Left ventricle myocardium superior (tissue), 1 donor: ENCODE measurements at regions not wholly inside any gene's neighbourhood (a gene's known extent, or its start where the extent isn't known, plus 50 kb on each side); places are given as distances from the start of the nearest gene placed in this dataset.
A peak's percentile ranks its signal among the peaks of the same experiment; 100 is the strongest.
"Not testable (repeated sequence)": the region's sequence is repeated elsewhere in the genome, so short reads cannot be mapped to it uniquely, and the experiment has no call there.

ENCODE experiments used
- ATAC-seq: fragments of 200-7000 bp; cut with Tn5 transposase; one replicate; pipeline ENCODE4 v1.9.1; 2020; ENCODE audit warnings: mild to moderate bottlenecking, moderate library complexity
- DNase-seq: peaks from one replicate; pipeline ENCODE4 v3.0.0-alpha.2; 2020
- intact Hi-C: fragments of 100-400 bp; cut with micrococcal nuclease; formaldehyde crosslinking; loops from one replicate; pipeline ENCODE4 v1.11.0; 2022
- donor health status: DM: no; HTN: yes; CAD: no; lungs with severe emphysema.

GRCh38 chr2:195575016-195575415 lies 82.0 kb upstream of the SLC39A10 start:
- no peak for DNase-seq
- intact Hi-C loops: loop anchor here (5.0 kb wide), 1 partner anchor 87 kb away; no protein-coding TSS in a partner anchor
- ATAC-seq: no peak

- no peak for ATAC-seq
- DNase-seq: no peak
- intact Hi-C loops: no loop called here
Observed at GRCh38 chr2:195574312-195574711, 82.7 kb upstream of the SLC39A10 start.

- DNase-seq: no peak
- ATAC-seq: no peak
- intact Hi-C loops: no loop called here
Observed at GRCh38 chr2:195572895-195573683, 83.9 kb upstream of the SLC39A10 start.

- DNase-seq (no peak), ATAC-seq (no peak)
- intact Hi-C loops: no loop called here
Observed at GRCh38 chr2:195570329-195570728, 86.7 kb upstream of the SLC39A10 start.

- intact Hi-C loops: no loop called here
- DNase-seq (no peak), ATAC-seq (no peak)
Observed at GRCh38 chr2:195569255-195569654, 87.8 kb upstream of the SLC39A10 start.

- DNase-seq, ATAC-seq, intact Hi-C loops: not testable (repeated sequence)
Observed at GRCh38 chr2:195564625-195565135, 92.3 kb upstream of the SLC39A10 start.

- DNase-seq (no peak), ATAC-seq (no peak)
- intact Hi-C loops: no loop called here
Observed at GRCh38 chr2:195563857-195564512, 93.0 kb upstream of the SLC39A10 start.

- no peak for DNase-seq
- intact Hi-C loops: no loop called here
- no peak for ATAC-seq
Observed at GRCh38 chr2:195562570-195563566, 94.2 kb upstream of the SLC39A10 start.

- DNase-seq: no peak
- ATAC-seq: no peak
- intact Hi-C loops: no loop called here
Observed at GRCh38 chr2:195561116-195561921, 95.7 kb upstream of the SLC39A10 start.

- ATAC-seq: no peak
- intact Hi-C loops: no loop called here
- no peak for DNase-seq
Observed at GRCh38 chr2:195560209-195560895, 96.7 kb upstream of the SLC39A10 start.

GRCh38 chr2:195559431-195559914 lies 97.6 kb upstream of the SLC39A10 start:
- ATAC-seq (peak; percentile 43), DNase-seq (no peak)
- intact Hi-C loops: no loop called here

GRCh38 chr2:195555971-195556370 lies 101.1 kb upstream of the SLC39A10 start:
- DNase-seq: no peak
- ATAC-seq: no peak
- intact Hi-C loops: no loop called here

GRCh38 chr2:195552581-195552980 lies 104.4 kb upstream of the SLC39A10 start:
- ATAC-seq: no peak
- intact Hi-C loops: no loop called here
- DNase-seq: no peak

- ATAC-seq (no peak), DNase-seq (no peak)
- intact Hi-C loops: no loop called here
Observed at GRCh38 chr2:195548198-195548940, 108.7 kb upstream of the SLC39A10 start.

- DNase-seq, ATAC-seq: not testable (repeated sequence)
Observed at GRCh38 chr2:195547268-195547840, 109.7 kb upstream of the SLC39A10 start.

GRCh38 chr2:195545811-195546210 lies 111.2 kb upstream of the SLC39A10 start:
- ATAC-seq (no peak), DNase-seq (no peak)
- intact Hi-C loops: no loop called here

More at GRCh38 chr2:195547268-195547840, 109.7 kb upstream of the SLC39A10 start:
- intact Hi-C loops: not testable (repeated sequence)
